HUES64 (cell line): ENCODE measurements at regions not wholly inside any gene's neighbourhood (a gene's known extent, or its start where the extent isn't known, plus 50 kb on each side); places are given as distances from the start of the nearest gene placed in this dataset.
"Not testable (repeated sequence)": the region's sequence is repeated elsewhere in the genome, so short reads cannot be mapped to it uniquely, and the experiment has no call there.

ENCODE experiments used
- H3K27ac ChIP-seq: 2 replicates; pipeline ENCODE4 v1.7.0; 2013; ENCODE audit warnings: low read depth, low read length, inconsistent platforms
- H3K27me3 ChIP-seq: 2 replicates; pipeline ENCODE4 v1.6.1; 2013; ENCODE audit warnings: mild to moderate bottlenecking, low read length; ENCODE audit not compliant: insufficient read depth
- H3K36me3 ChIP-seq: 2 replicates; pipeline ENCODE4 v1.6.1; 2013; ENCODE audit warnings: mild to moderate bottlenecking, low read length; ENCODE audit not compliant: insufficient read depth
- H3K4me1 ChIP-seq: 2 replicates; pipeline ENCODE4 v1.6.1; 2013; ENCODE audit warnings: mild to moderate bottlenecking, low read length, moderate library complexity; ENCODE audit not compliant: insufficient read depth
- H3K4me3 ChIP-seq: 2 replicates; pipeline ENCODE4 v1.5.1; 2013; ENCODE audit warnings: mild to moderate bottlenecking, low read length, moderate library complexity
- H3K9ac ChIP-seq: 2 replicates; pipeline ENCODE4 v1.6.1; 2013; ENCODE audit warnings: mild to moderate bottlenecking, low read depth, low read length
- H3K9me3 ChIP-seq: 2 replicates; pipeline ENCODE4 v1.6.1; 2013; ENCODE audit warnings: low read depth, low read length; ENCODE audit not compliant: insufficient read depth
- WGBS: fragments of 150-250, 120-280 bp; methylation state at CpG from one replicate; pipeline ENCODE4 v1.1.7; 2013; ENCODE audit warnings: missing lambda C conversion rate; 5-methylcytosine and 5-hydroxymethylcytosine counted together

GRCh38 chr18:10343778-10344177 is 110.7 kb upstream of the APCDD1 start:
- Histone ChIP-seq H3K9ac (no peak overlapping the region), H3K36me3 (no peaks in the 10 kb centered on the region), H3K27me3 (no peaks in the 10 kb centered on the region), H3K27ac (no peak overlapping the region), H3K9me3 (no peaks in the 10 kb centered on the region), H3K4me1 (no peaks in the 10 kb centered on the region), H3K4me3 (no peak overlapping the region)
- WGBS, result 95% methylated on average over 11 of the region's 11 CpGs

- Histone ChIP-seq H3K27ac (no peak overlapping the region), H3K4me1 (no peaks in the 10 kb centered on the region), H3K4me3 (no peak overlapping the region), H3K9me3 (no peaks in the 10 kb centered on the region), H3K36me3 (no peaks in the 10 kb centered on the region), H3K9ac (no peak overlapping the region), H3K27me3 (no peaks in the 10 kb centered on the region)
- WGBS, result 93% methylated on average over 17 of the region's 17 CpGs
Observed at GRCh38 chr18:10346749-10347415, 107.6 kb upstream of the APCDD1 start.

- Histone ChIP-seq H3K9me3 (no peaks in the 10 kb centered on the region), H3K27ac (no peak overlapping the region), H3K9ac (no peak overlapping the region), H3K27me3 (no peaks in the 10 kb centered on the region), H3K4me3 (no peak overlapping the region), H3K36me3 (no peaks in the 10 kb centered on the region), H3K4me1 (peaks cover 3% of the 10 kb centered on the region; the same call in 1 of the 2 replicates)
- WGBS, result 98% methylated on average over 3 of the region's 4 CpGs
Observed at GRCh38 chr18:10349561-10349960, 104.9 kb upstream of the APCDD1 start.

DNA sequence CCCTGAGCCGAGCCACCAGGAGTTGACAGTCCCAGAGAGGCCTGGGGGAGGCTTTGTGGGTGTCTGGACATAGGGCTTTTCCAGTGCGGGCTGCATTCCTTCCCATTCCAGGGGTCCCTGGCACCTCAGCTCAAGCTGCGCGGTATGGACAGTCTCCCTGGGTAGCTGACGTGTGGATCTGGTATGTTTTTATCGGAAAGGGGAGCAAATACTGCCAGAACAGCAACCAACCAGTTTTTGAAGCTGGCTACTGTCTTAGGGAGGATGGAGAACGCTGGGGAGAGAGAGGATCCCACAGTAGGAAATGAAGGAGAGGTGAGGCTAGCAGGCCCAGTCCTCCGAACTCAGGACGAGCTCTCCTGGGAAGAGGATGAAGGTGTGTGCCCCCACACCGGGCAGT is 103.8 kb upstream of the APCDD1 start:
- H3K9me3 ChIP-seq, result no peaks in the 10 kb centered on the region
- 91% methylated on average over 10 of the region's 10 CpGs for WGBS

DNA sequence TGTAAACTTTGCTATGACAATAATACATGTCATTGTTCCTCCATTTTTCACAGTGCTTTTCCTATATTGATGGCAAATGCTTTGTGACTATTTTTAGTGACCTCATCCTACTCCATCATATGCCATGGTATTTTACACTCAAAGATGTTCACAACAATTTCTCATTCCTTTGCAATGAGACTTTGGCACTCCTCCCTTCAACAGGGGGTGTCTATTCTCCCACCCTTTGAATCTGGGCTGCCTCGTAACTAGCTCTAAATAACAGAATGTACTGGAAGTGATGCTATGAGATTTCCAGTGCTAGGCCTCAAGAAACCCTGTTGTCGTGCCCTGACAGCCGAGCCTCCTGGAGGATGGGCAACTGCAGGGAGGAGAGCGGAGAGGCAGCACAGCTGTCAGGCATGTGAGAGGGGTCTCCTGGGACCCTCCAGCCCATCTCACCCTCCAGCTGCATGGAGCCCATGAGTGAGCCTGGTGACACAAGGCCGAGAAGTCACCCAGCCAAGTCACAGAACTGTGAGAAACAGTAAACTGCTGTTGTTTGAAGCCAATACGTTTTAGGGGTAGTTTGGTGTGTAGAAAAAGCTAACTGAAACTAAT is 103.1 kb upstream of the APCDD1 start:
- 95% methylated on average over 6 of the region's 6 CpGs for WGBS
- Histone ChIP-seq H3K4me3 (no peak overlapping the region), H3K9me3 (no peaks in the 10 kb centered on the region; the same call in 1 of the 2 replicates), H3K9ac (no peak overlapping the region), H3K36me3 (no peaks in the 10 kb centered on the region), H3K27me3 (no peaks in the 10 kb centered on the region), H3K4me1 (peaks cover 3% of the 10 kb centered on the region; the same call in 1 of the 2 replicates), H3K27ac (no peak overlapping the region)

More for the DNA sequence above, 103.8 kb upstream of the APCDD1 start:
- Histone ChIP-seq H3K4me3 (no peak overlapping the region), H3K27me3 (no peaks in the 10 kb centered on the region), H3K9ac (no peak overlapping the region), H3K4me1 (peaks cover 3% of the 10 kb centered on the region; the same call in 1 of the 2 replicates), H3K36me3 (no peaks in the 10 kb centered on the region), H3K27ac (no peak overlapping the region)

GRCh38 chr18:10351858-10352257 is 102.6 kb upstream of the APCDD1 start:
- 95% methylated on average over 4 of the region's 4 CpGs for WGBS
- Histone ChIP-seq H3K36me3 (no peaks in the 10 kb centered on the region), H3K27me3 (no peaks in the 10 kb centered on the region), H3K9ac (no peak overlapping the region), H3K4me3 (no peak overlapping the region), H3K4me1 (peaks cover 3% of the 10 kb centered on the region; the same call in 1 of the 2 replicates), H3K27ac (no peak overlapping the region), H3K9me3 (no peaks in the 10 kb centered on the region; the same call in 1 of the 2 replicates)

- Histone ChIP-seq H3K9ac (no peak overlapping the region), H3K27ac (no peak overlapping the region), H3K4me1 (peaks cover 3% of the 10 kb centered on the region; the same call in 1 of the 2 replicates), H3K27me3 (no peaks in the 10 kb centered on the region), H3K36me3 (no peaks in the 10 kb centered on the region), H3K9me3 (peaks cover 4% of the 10 kb centered on the region; the same call in 1 of the 2 replicates), H3K4me3 (no peak overlapping the region)
- 99% methylated on average over 2 of the region's 2 CpGs for WGBS
Observed at GRCh38 chr18:10352671-10353070, 101.8 kb upstream of the APCDD1 start.

DNA sequence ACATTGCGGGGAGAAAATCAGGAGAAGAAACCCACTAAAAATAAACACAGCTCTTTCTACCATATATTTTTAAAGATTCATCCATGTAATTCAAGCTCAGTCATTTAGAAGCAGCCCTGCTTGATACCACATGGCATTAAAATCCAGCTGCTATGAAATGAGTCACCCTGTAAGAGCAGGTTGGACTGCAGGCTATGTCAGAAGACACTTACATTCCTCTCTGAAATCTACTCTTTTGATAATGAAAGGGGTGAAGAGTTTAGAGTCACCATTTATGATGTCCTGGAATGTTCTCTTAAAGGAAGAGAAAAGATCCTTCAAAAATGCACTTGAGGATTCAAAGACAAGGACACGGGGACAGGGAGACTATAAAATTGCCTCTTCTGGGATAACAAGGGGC is 100.6 kb upstream of the APCDD1 start:
- Histone ChIP-seq H3K36me3 (no peaks in the 10 kb centered on the region), H3K27ac (no peak overlapping the region), H3K9ac (no peak overlapping the region), H3K27me3 (no peaks in the 10 kb centered on the region), H3K4me3 (no peak overlapping the region), H3K4me1 (peaks cover 3% of the 10 kb centered on the region; the same call in 1 of the 2 replicates), H3K9me3 (peaks cover 4% of the 10 kb centered on the region; the same call in 1 of the 2 replicates)
- whole genome bisulfite sequencing, result 93% methylated on average over 2 of the region's 2 CpGs

- Histone ChIP-seq H3K27ac (no peak overlapping the region), H3K4me3 (no peak overlapping the region), H3K9ac (no peak overlapping the region), H3K9me3 (peaks cover 4% of the 10 kb centered on the region; the same call in 1 of the 2 replicates), H3K4me1 (peaks cover 3% of the 10 kb centered on the region; the same call in 1 of the 2 replicates), H3K36me3 (no peaks in the 10 kb centered on the region), H3K27me3 (no peaks in the 10 kb centered on the region)
- 100% methylated on average over 1 of the region's 1 CpG for WGBS
Observed at GRCh38 chr18:10354241-10354811, 100.1 kb upstream of the APCDD1 start.

DNA sequence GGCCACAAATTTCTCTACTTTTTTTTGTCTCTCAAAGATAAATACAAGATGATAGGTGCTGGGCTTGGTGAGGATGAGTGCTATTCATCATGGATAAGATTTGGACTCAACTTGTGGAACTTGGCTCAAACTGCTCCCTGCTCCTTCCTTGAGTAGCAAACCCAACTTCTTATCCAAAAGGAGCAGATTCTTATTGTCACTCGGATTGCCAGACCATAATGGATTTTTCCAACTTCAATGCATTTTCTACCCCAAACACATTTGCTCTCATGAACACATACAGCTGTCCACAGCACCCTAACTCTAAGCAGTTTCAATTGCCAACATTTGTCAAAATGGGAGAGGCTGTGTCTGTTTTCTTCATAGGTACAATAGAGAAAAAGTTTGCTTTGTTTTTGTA is 99.5 kb upstream of the APCDD1 start:
- H3K27ac ChIP-seq, result no peak overlapping the region
- H3K4me1 ChIP-seq, result peaks cover 3% of the 10 kb centered on the region; the same call in 1 of the 2 replicates
- no peaks in the 10 kb centered on the region for H3K27me3 ChIP-seq
- H3K36me3 ChIP-seq, result no peaks in the 10 kb centered on the region
- H3K4me3 ChIP-seq, result no peak overlapping the region
- H3K9ac ChIP-seq, result no peak overlapping the region
- peaks cover 4% of the 10 kb centered on the region; the same call in 1 of the 2 replicates for H3K9me3 ChIP-seq
- WGBS, result 84% methylated on average over 1 of the region's 1 CpG

DNA sequence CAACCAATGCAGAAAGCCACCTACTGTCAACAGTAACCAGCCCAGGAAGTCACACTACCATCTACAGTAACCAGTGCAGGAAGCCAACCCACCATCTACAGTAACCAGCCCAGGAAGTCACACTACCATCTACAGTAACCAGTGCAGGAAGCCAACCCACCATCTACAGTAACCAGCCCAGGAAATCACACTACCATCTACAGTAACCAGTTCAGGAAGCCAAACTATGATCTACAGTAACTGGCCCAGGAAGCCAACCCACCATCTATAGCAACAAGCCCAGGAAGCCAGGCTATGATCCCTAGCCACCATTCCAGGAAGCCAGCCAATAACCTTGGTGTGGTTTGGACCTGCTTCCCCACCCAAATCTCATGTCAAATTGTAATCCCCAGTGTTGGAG is 97.4 kb upstream of the APCDD1 start:
- not testable (repeated sequence) for H3K4me1 ChIP-seq, H3K27ac ChIP-seq, H3K9me3 ChIP-seq, H3K9ac ChIP-seq, H3K4me3 ChIP-seq, H3K36me3 ChIP-seq, H3K27me3 ChIP-seq
